Parathyroid adenoma (tissue), 2 donors: ENCODE measurements at regions not wholly inside any gene's neighbourhood (a gene's known extent, or its start where the extent isn't known, plus 50 kb on each side); places are given as distances from the start of the nearest gene placed in this dataset.

Experiments
- H2AFZ ChIP-seq: fragments of 300-600 bp; sonication (generic); one replicate; pipeline ENCODE4 v1.7.0; 2017; ENCODE audit warnings: antibody characterized with exemption, mild to moderate bottlenecking
- H3K27ac ChIP-seq: fragments of 300-600 bp; sonication (generic); one replicate; pipeline ENCODE4 v1.7.0; 2017
- H3K27me3 ChIP-seq: fragments of 300-600 bp; sonication (generic); one replicate; pipeline ENCODE4 v1.7.0; 2017; ENCODE audit warnings: low read length; ENCODE audit not compliant: control insufficient read depth, insufficient read depth
- H3K36me3 ChIP-seq: fragments of 300-600 bp; sonication (generic); one replicate; pipeline ENCODE4 v1.7.0; 2017; ENCODE audit warnings: low read length; ENCODE audit not compliant: control insufficient read depth, insufficient read depth
- H3K4me1 ChIP-seq: fragments of 300-600 bp; sonication (generic); one replicate; pipeline ENCODE4 v1.7.0; 2017; ENCODE audit warnings: control low read depth
- H3K4me2 ChIP-seq: fragments of 300-600 bp; sonication (generic); one replicate; pipeline ENCODE4 v1.7.0; 2017; ENCODE audit warnings: low read length
- H3K4me3 ChIP-seq: fragments of 300-600 bp; sonication (generic); one replicate; pipeline ENCODE4 v1.7.0; 2017; ENCODE audit warnings: low read depth, low read length
- H3K79me2 ChIP-seq: fragments of 300-600 bp; sonication (generic); one replicate; pipeline ENCODE4 v1.7.0; 2017; ENCODE audit warnings: control low read depth
- H3K9ac ChIP-seq: fragments of 300-600 bp; sonication (generic); one replicate; pipeline ENCODE4 v1.7.0; 2017; ENCODE audit warnings: mild to moderate bottlenecking
- H3K9me3 ChIP-seq: fragments of 300-600 bp; sonication (generic); one replicate; pipeline ENCODE4 v1.7.0; 2017; ENCODE audit warnings: low read length; ENCODE audit not compliant: control insufficient read depth
- TF ChIP-seq, protein P1 (sequence below): fragments of 300-600 bp; sonication (generic); IDR thresholded peaks from one replicate; pipeline ENCODE4 v1.7.0; 2017; ENCODE audit warnings: antibody characterized with exemption, mild to moderate bottlenecking
- donor health status: primary hyperparathyroidism.

DNA sequence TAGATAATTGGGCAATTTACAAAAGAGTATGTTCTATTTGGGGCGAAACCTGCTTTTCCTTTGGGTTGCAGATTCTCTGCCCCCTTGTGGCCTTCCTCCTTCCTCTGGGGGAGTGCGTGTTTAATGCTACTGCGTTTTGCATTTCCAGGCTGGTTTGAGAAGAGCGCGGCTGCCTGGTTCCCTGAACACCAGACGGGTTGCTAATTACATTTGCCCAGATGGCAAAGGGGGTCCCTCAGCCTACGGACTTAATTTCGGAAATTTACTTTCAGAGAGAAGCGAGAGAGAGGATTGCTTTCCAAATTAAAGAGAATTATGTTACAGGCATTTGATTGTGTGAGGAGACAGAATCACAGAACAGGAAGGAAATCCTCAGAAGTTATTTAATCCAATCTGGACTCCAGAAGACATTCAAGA lies 91.9 kb upstream of the JAZF1 start:
- Histone ChIP-seq H3K27ac (no peak overlapping the region), H3K27me3 (no peaks in the 10 kb centered on the region), H3K4me3 (no peak overlapping the region), H3K4me2 (no peak overlapping the region), H3K9me3 (no peaks in the 10 kb centered on the region), H3K79me2 (no peaks in the 10 kb centered on the region), H3K36me3 (no peaks in the 10 kb centered on the region), H2AFZ (no peak overlapping the region), H3K4me1 (no peaks in the 10 kb centered on the region), H3K9ac (no peak overlapping the region)
- TF ChIP-seq, protein P1, sequence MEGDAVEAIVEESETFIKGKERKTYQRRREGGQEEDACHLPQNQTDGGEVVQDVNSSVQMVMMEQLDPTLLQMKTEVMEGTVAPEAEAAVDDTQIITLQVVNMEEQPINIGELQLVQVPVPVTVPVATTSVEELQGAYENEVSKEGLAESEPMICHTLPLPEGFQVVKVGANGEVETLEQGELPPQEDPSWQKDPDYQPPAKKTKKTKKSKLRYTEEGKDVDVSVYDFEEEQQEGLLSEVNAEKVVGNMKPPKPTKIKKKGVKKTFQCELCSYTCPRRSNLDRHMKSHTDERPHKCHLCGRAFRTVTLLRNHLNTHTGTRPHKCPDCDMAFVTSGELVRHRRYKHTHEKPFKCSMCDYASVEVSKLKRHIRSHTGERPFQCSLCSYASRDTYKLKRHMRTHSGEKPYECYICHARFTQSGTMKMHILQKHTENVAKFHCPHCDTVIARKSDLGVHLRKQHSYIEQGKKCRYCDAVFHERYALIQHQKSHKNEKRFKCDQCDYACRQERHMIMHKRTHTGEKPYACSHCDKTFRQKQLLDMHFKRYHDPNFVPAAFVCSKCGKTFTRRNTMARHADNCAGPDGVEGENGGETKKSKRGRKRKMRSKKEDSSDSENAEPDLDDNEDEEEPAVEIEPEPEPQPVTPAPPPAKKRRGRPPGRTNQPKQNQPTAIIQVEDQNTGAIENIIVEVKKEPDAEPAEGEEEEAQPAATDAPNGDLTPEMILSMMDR = no peak

DNA sequence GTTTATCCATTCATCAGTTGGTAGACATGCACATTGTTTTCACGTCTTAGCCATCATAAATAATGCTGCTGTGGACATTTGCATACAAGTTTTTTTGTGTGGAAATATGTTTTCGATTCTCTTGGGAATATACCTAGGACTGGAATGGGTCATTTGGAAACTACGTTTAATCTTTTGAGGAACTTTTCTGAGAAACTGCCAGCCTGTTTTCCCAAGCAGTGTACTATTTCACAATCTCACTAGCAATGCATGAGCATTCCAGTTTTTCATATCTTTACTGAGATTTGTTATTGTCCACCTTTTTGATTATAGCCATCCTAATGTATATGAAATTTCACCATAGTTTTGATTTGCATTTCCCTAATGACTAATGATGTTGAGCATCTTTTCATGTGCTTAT lies 95.7 kb upstream of the JAZF1 start:
- Histone ChIP-seq H3K4me3 (no peak overlapping the region), H3K27ac (no peak overlapping the region), H3K4me1 (no peaks in the 10 kb centered on the region), H3K79me2 (no peaks in the 10 kb centered on the region), H3K36me3 (no peaks in the 10 kb centered on the region), H2AFZ (no peak overlapping the region), H3K4me2 (no peak overlapping the region), H3K9ac (no peak overlapping the region), H3K27me3 (no peaks in the 10 kb centered on the region), H3K9me3 (no peaks in the 10 kb centered on the region)
- TF ChIP-seq, protein P1 = no peak

DNA sequence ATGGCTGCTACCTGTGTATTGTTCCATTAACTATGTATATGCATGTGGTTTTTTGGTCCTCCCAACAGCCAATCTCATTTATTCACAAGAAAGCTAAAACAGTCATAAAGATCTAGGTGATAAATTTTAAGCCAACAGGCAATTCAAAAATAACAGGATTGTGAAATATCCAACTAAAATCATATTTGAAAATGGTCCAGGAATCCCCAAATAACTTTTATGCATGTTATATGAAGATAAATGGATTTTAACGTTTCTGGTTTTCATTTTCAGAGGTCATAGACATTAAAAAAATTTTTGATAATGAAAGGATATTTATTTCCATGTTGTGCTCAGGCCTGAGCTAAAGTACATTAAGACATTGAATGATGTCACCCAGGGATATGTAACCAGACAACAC lies 96.8 kb upstream of the JAZF1 start:
- no peaks in the 10 kb centered on the region for H3K4me1 ChIP-seq
- no peak overlapping the region for H3K27ac ChIP-seq
- TF ChIP-seq, protein P1 = no peak
- H2AFZ ChIP-seq = no peak overlapping the region
- no peaks in the 10 kb centered on the region for H3K36me3 ChIP-seq
- H3K9ac ChIP-seq = no peak overlapping the region
- no peaks in the 10 kb centered on the region for H3K79me2 ChIP-seq
- no peaks in the 10 kb centered on the region for H3K27me3 ChIP-seq
- no peak overlapping the region for H3K4me3 ChIP-seq
- no peaks in the 10 kb centered on the region for H3K9me3 ChIP-seq
- no peak overlapping the region for H3K4me2 ChIP-seq

DNA sequence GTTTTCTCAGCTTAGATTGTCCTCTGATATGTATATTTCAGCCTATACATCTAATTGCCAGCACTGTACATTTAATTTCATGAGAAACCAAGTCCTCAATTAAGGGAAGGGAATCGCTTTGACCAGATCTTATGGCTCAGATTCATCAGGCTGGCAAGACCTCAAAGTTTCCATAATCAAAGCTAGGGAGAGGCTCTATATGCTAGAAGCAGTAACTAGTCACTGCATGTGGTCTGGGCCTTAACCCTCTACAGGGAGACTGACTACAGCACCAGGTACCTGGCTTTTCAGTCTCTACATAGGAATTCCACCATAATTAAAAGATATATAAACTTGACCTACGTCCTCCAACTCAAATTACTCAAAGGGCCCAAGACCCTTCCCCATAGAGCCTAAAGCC lies 97.4 kb upstream of the JAZF1 start:
- H3K9me3 ChIP-seq = no peaks in the 10 kb centered on the region
- H3K4me1 ChIP-seq = no peaks in the 10 kb centered on the region
- H3K27me3 ChIP-seq = no peaks in the 10 kb centered on the region
- H3K4me3 ChIP-seq = no peak overlapping the region
- no peaks in the 10 kb centered on the region for H3K79me2 ChIP-seq
- H2AFZ ChIP-seq = no peak overlapping the region
- TF ChIP-seq, protein P1 = no peak
- no peaks in the 10 kb centered on the region for H3K36me3 ChIP-seq
- H3K27ac ChIP-seq = no peak overlapping the region
- H3K9ac ChIP-seq = no peak overlapping the region
- no peak overlapping the region for H3K4me2 ChIP-seq

DNA sequence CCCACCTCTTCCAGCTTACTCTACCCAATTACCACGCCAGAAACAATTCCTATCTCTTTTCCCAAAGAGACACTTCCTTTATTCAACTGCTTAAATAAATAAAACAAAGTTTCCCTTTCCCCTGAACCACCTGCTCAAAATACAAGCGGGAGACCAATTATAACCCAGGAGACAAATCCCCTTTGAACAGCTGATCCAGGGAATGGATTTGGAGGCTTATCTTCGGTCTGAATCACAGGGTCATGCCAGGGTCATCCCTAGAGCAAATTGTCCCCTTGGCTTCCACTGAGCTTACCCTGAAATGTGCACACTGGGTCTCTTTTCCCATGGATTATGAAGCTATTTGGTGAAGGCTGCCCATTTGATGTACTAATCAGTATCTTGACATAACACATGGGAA lies 99.9 kb upstream of the JAZF1 start:
- Histone ChIP-seq H2AFZ (no peak overlapping the region), H3K27ac (no peak overlapping the region), H3K4me1 (no peaks in the 10 kb centered on the region), H3K79me2 (no peaks in the 10 kb centered on the region), H3K9ac (no peak overlapping the region), H3K4me3 (no peak overlapping the region), H3K4me2 (no peak overlapping the region), H3K27me3 (no peaks in the 10 kb centered on the region), H3K9me3 (no peaks in the 10 kb centered on the region), H3K36me3 (no peaks in the 10 kb centered on the region)
- TF ChIP-seq, protein P1 = no peak
